A204.1 (cell line): ENCODE measurements at regions not wholly inside any gene's neighbourhood (a gene's known extent, or its start where the extent isn't known, plus 50 kb on each side); places are given as distances from the start of the nearest gene placed in this dataset.
"Not testable (repeated sequence)": the region's sequence is repeated elsewhere in the genome, so short reads cannot be mapped to it uniquely, and the experiment has no call there.

Experiments
- FAIRE-seq: peaks from 2 replicates; lab custom pipeline; 2012; peaks lifted over from hg19 to GRCh38; lab: Jason Lieb, UNC

DNA sequence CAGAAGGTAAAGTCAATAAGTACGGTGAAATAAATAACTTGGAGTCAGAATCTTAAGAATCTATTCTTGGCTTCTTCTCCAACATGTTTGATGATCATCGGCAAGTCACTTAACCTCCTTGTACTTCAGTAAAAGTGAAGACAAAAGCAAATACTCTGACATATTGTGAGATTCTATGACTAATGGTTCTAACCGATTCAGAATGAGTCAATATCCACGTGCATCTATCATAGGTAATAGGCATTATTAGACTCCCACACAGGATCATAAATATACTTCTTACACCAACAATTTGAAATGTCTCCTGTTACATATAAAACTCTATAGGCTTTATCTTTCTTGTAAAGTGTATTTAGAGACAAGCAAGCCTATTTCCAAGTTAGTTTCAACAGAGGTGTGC is 144.4 kb upstream of the ATXN7L3B start:
- FAIRE-seq, result no peak

DNA sequence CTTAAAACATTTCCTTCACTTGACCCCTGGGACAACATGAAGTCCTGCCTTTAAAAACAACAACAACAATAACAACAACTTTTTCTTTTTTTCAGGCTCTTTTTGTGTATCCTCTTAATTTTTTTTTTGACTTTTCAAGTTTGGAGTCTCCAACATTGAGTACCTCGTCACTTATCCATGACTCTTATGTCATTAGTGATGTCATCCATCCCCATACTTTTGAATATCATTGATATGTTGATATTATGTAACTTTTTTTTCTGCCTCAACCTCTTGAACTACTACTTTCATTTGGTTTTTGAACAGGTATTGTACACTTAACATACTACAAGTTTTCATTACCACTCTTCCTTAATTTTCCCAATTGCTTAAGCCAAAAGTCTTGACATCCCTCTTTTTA is 143.0 kb upstream of the ATXN7L3B start:
- FAIRE-seq, result no peak

DNA sequence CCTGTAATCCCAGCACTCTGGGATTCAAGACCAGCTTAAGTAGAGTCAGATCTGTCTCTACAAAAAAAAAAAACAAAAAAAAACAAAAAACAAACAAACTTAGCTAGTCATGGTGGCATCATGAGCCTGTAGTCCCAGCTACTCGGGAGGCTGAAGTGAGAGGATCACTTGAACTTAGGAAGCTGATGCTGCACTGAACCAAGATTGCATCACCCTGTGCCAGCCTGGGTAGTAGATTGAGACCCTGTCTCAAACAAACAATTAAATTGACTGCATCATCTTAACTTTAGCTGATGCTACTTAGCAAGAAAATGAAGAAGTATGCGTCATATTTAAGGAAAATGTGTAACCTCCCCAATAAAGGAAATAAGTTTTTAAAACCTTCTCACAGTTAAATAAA is 136.6 kb upstream of the ATXN7L3B start:
- FAIRE-seq, result no peak

DNA sequence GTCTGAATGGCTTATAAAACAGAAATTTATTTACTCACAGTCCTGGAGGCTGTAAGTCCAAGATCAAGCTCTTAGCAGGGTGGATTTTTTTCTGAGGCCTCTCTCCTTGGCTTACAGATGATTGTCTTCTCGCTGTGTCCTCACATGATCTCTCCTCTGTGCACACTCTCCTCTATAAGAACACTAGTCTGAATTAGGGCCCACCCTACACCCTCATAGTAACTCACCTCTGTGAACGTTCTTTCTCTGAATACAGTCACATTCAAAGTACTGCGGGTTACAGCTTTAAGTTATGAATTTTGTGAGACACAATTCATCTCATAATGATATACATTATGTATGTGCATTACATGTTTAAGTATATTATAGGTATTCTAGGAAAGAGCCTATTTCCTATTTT is 135.7 kb upstream of the ATXN7L3B start:
- FAIRE-seq, result no peak

DNA sequence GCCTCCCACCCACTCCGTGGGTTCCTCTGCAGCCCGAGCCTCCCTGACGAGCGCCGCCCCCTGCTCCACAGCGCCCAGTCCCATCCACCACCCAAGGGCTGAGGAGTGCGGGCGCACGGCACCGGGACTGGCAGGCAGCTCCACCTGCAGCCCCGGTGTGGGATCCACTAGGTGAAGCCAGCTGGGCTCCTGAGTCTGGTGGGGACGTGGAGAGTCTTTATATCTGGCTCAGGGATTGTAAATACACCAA is 134.5 kb upstream of the ATXN7L3B start:
- not testable (repeated sequence) for FAIRE-seq

DNA sequence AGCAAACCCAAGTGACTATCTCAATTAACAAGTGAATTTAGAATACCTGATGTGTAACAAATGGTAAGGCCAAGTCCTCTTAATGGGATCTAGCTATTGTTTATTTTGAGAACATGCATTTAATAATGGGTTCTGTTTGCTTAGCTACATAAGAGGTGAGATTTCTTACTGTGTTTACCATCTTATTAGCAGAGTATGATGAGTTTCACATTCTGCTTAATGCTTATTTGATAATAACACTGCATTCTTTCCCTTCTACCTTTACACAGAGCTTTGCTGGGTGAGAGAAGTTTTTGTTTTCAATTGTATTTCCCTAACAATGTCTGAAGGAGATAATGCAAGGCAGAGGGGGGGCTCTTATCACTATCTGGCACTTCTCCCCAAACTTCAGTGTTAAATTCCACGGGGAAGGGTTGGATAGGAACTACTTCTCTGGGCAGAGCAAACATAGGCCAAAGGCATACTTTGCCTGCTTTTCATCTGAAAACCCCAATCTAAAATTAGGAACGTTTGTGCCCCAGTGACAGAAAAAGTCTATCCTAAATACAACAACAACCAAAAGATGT is 129.0 kb upstream of the ATXN7L3B start:
- FAIRE-seq, result no peak

DNA sequence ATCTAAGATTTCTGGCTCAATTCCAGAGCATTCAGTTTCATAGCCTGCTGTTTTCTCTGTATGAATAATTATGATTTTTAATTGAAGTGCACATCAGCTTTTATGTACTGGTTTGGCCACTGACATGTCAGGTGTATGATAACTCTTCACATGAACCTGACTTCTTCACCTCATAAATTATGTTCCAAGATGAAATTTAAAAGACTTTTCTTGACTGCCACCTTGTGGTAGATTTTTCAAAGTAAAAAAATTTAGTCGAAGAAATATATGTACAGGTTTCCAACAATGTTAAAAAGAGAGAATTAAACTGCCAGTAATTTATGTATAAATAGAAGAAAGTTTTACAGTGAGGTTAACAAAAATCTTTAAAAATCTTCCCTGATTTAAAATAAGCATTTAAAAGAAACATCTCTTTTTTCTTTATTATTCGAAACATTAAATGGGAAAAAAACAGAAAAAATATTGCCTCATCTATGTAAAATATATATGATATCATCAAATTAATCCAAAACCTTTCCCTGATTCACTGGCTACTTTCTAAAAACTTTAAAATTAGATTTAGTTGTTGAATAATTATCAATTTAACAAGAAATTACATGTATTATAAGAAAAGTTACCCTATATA is 124.9 kb upstream of the ATXN7L3B start:
- FAIRE-seq, result peak; percentile 97

DNA sequence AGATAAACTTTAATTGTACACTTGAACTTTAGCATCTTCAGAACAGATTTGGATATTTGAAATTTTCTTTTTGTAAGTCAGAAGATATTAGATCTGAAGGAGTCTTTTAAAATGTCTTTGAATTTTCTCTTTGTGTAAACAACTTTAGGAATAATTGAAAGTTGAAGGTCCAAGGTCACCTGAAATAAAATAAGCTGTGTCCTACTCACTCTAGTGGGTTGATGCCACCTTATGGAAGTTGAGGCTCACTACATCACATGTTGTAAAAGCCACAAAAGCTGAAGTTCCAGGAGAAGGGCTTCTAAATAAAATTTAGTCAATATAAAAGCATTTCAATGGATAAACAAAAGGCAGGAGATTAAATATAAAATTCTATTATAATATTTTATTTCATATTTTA is 122.0 kb upstream of the ATXN7L3B start:
- peak; percentile 81 for FAIRE-seq

DNA sequence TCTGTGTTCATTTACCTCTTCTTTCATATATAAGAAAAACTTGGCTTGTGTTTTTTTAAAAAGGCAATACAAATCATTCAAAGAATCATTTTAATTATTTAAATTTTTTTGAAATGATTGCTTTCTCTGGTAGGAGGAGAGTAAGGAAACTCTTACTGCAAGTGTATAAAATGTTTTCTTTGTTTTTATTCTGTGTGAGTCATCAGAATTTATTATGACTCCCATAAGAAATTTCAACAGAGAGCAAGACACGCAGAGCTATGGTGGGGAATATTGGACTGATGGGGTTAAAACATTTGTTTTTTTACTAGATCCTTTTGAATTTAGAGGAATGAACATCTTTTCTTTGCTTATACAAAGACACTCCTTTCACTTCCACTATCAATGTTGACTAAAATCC is 119.1 kb upstream of the ATXN7L3B start:
- FAIRE-seq, result no peak

DNA sequence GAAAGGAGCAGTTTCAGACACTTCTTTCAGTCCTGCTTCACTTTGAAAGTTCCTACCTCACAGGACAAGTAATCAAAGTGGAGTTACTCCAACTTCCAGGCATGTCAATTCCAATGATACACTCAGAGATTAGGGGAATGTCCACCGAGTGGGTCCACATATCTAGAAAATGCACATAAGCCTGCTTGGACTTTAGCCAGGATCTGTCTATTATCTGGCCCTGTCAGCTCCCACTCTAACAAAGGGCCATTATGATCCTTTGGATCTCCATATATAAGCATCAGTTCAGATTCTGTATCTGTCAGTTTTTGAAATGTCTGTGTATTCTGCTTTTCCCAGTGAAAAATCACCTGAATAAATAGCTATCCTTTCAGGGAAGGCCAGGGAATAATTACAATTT is 112.9 kb upstream of the ATXN7L3B start:
- FAIRE-seq, result no peak

DNA sequence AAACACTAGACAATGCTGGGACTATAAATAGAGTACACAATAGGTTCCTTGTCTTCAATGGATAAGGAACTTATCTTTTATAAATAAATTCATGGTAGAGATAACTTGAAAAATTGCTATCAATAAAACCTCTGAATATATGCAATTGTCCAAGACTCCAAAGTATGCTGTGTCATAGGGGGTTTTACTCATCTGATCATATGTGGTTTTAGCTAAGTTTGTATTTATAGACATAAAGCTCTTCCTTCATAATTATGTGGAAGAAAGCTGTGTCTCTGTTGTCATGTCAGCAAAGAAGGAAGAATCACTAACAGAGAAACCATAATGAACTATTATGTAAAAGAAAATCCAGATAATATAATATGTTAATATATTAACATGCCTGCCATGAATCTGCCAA is 111.5 kb upstream of the ATXN7L3B start:
- FAIRE-seq, result no peak

DNA sequence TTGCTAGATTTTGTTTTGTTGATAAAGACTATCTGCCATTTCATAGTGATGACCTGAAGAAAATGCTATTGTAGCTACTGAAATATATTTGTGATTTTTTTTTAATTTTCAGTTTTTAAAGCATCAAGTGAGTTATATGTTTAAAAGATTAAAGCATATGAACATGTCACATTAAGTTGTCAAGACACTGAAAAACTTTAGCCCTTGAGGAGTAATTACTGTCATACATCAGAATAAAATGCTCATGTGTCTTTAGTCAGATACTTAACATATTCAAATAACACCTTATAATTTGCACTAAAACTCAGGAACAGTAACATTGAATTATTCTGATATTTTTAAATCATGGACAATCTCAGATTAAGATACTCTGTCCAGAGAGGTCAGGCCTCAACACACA is 108.1 kb upstream of the ATXN7L3B start:
- FAIRE-seq, result no peak

DNA sequence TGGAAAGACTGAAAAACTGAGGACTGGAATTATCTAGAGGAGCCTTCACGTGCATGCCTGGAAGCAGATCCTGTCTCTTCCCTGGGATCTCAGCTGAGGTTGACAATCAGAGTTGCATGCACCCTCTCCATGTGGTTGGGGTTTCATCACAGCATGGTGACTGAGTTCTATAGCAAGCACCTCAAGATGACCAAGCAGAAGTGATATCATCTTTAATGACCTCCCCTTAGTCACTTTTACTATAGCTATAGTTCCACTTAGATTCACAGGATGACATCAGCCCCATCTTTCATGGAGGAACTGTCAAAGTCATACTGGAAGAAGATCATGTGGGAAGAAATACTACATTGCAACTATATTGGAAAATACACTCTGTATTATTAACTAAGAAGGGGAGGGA is 105.8 kb upstream of the ATXN7L3B start:
- FAIRE-seq, result no peak

DNA sequence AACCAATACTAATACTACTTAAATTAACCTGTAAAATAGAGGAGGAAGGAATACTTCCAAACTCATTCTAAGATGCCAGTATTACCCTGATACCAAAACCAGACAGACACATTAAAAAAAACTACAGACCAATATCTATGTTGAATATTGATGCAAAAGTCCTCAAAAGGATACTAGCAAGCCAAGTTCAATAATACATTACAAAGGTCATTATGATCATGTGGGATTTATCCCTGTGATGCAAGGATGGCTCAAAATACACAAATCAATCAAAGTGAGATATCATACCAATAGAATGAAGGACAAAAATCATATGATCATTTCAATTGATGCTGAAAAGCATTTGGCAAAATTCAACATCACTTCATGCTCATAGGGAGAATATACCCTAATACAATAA is 97.2 kb upstream of the ATXN7L3B start:
- no peak for FAIRE-seq

DNA sequence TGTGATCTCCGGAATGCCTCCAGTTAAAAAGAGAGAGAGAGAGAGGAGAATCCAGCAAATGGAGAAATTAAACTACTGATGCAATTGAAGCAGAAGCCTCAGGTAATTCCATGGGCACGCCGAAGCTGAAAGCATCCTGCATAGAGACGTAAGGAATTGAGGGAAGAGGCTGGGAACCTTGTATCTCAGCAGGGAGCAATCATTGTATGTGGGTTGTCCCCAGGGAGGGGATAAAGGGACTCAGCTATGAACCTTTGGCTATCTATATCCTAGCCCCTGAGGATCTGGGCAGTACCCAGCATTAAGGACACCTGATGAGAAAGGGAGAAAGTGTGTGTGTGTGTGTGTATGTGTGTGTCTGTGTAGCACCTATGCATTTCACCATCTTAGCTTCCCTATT is 95.8 kb upstream of the ATXN7L3B start:
- FAIRE-seq, result no peak

DNA sequence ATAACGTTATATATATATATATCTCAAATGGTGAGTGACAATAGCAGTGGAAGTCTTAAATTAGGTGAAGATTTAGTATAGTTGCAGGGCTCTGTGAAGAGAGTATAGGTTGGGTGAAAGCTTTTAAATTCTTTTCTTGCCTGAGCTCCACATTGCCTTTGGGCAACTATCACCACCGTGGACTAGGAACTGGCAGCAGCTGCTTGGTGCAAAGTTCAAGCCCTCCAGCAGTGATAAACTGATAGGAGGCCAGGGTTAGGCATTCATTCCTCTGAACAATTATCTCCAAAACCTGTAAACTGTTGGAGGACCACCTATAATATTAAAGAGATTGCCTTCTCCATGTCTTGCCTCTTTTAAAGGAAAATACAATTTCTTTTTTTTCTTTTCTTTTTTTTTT is 91.2 kb upstream of the ATXN7L3B start:
- FAIRE-seq, result no peak

DNA sequence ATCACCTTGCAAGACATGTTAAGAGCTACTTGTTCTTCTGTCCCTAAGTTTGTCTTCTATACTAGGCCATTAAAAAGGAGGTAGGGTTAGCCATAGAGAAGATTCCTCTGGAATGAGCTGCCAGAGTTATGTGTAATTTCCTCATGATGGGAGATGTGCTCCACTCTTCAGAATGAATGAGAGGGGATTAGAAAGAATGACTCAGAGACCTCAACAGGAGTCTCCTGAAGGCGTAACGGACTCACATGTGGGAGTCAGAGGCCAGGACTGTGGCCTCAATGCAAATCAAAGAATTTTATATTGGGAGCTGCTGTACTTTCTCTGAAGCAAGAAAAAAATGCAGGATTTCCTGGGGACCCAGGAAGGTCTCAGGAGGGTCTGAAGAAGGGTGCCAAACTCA is 87.8 kb upstream of the ATXN7L3B start:
- no peak for FAIRE-seq

DNA sequence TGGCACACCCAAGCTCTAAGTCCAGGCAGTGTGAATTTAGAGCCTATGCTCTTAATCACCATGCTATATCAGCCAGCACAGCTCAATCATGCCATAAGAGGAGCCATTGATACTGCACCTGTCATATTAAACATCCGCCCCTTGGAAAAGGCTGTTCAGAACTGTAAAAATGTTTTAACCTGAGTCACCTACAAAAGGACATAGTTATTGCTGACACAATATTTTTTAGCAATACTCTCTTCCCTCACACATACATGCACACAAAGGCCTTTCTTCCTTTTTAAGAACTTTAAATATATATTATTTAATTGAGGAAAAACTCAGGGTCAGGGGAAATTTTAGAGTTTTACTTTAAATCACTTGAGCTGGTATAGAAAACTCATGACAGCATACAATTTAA is 83.5 kb upstream of the ATXN7L3B start:
- FAIRE-seq, result no peak

DNA sequence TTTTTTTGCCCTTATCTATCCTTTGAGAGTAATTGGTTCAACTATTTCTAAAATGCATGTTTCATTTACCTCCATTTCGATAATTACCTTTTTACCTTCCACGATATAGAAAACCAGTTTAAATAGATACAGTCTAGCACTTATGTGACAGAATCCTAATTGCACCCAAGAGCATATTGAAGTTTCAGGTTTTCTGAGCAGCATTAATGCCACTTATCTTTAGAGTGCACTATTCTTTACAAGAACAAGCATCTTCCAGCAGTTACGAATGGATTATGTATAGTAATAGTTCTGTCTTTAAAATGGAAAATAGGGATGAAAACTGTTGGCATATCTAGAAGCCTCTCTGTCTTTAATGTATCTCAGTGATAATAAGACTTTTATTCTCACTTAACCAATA is 82.2 kb upstream of the ATXN7L3B start:
- no peak for FAIRE-seq

DNA sequence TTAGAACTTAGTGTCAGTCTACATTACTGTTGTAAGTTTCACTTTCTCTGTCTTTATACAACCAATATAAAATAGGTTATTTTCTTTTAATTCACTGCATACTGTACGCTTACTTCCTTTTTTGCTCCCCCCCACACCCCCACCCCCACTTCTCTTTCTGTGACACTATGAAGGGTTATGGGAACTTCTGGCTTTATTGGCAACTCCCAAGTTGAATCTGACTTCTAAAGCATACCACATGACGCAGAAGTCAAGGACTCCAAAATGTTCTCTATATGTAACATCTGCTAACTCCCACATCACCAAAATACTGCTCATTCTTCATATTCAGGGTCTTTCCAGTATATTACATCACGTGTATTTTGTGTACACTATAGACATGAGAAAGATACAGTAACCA is 81.2 kb upstream of the ATXN7L3B start:
- FAIRE-seq, result no peak

DNA sequence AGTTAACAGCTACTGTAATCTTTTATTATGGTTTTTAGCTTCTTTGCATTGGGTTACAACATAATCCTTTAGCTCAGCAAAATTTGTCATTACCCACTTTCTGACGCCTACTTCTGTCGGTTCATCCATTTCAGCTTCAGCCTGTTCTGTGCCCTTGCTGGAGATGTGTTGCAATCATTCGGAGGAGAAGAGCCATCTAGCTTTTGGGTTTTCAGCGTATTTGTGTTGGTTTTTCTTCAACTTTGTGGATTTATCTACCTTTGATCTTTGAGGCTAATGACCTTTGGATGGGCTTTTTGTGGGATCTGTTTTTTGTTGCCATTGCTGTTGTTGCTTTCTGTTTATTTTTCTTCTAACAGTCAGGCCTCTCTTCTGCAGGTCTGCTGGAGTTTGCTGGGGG is 69.2 kb upstream of the ATXN7L3B start:
- no peak for FAIRE-seq

DNA sequence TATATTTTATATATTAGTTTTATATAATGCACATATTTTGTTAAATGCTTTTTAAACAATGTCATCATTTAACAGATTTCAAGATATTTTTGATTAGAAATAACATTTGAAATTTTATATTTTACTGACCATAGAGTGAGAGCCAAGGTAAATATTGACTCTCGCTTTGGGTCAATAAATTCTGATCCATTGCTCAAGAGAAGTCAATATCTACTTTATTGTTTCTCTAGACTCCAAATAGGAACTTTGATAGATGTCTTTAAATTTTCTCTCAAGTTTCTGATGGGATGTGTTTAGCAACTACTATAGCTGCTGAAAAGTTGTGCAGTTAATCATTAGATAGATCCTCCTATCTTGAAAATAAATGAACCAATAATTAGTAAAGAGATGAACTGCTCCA is 61.4 kb upstream of the ATXN7L3B start:
- FAIRE-seq, result no peak

DNA sequence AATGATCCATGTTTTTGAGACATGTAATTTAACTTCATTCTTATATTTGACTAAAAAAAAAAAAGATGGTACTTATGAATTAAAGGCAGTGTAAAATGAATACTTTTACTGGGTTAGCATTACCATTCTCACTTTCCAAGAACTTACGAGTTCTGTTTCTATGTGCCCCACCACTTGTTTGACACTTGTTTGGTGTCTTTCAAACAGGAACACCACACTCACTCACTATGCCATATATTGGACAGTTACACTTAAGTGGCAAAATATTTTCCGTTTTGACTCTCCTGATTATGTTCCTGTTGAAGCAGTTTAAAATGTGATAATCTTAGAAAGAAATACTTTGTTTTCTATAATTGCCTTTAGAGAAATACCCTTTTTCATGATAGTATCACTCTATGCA is 56.6 kb upstream of the ATXN7L3B start:
- no peak for FAIRE-seq

DNA sequence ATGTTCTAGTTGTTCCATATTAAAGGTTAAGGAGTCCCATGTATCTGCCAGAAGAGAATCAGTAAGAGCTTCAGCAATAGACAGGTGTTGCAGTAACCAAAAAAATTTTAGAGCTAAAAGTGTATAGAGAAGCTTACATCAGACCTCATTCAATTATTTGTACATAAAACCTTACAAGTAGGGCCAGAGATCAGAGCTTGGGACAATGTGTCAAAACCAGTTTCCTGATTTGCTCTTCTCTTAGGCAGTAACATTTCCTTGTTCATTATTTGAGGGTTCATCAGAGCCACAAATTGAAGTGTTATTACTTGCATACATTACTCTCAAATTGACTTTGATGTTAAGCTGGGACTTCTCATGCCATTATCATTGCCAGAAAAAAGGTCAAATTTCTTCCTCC is 55.5 kb upstream of the ATXN7L3B start:
- FAIRE-seq, result no peak

DNA sequence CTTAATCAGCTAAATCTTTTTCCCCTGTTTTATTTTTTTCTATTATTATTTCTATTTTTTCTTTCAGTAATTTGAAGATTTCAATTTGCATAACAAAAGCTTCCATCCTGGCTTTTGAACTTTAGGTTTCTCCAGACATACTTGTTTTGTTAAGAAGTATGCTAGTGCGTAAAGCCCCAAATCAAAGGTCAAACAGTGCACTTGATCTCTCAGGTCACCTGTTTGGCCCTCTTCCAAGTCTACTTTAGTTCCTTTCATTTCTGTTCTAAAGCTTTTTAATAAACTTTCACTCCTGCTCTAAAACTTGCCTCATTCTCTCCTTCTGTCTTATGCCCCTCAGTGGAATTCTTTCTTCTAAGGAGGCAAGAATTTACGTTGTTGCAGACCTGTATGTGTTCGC is 54.6 kb upstream of the ATXN7L3B start:
- FAIRE-seq, result no peak
